ENCODE measurements at regions not wholly inside any gene's neighbourhood (a gene's known extent, or its start where the extent isn't known, plus 50 kb on each side); places are given as distances from the start of the nearest gene placed in this dataset.
"Not testable (repeated sequence)": the region's sequence is repeated elsewhere in the genome, so short reads cannot be mapped to it uniquely, and the experiment has no call there.

GRCh38 chr1:181947441-181947840, 114.1 kb downstream of the ZNF648 start:
- DNase-seq, result no peak

- peak; percentile 84 for DNase-seq
These were observed 124.5 kb downstream of the ZNF648 start for GRCh38 chr1:181936768-181937581.

GRCh38 chr1:181936269-181936668, 125.2 kb downstream of the ZNF648 start:
- no peak for DNase-seq

- no peak for DNase-seq
These were observed 129.6 kb downstream of the ZNF648 start for GRCh38 chr1:181931873-181932272.

GRCh38 chr1:181930187-181930586, 131.3 kb downstream of the ZNF648 start:
- DNase-seq, result no peak

- no peak for DNase-seq
These were observed 134.8 kb downstream of the ZNF648 start for GRCh38 chr1:181926697-181927096.

GRCh38 chr1:181924034-181924433, 137.5 kb downstream of the ZNF648 start:
- DNase-seq, result not testable (repeated sequence)

- DNase-seq, result no peak
These were observed 142.0 kb downstream of the ZNF648 start for GRCh38 chr1:181919542-181919941.

GRCh38 chr1:181918880-181919525, 142.5 kb downstream of the ZNF648 start:
- no peak for DNase-seq

GRCh38 chr1:181911715-181912114, 149.8 kb downstream of the ZNF648 start:
- no peak for DNase-seq

- no peak for DNase-seq
These were observed 150.6 kb downstream of the ZNF648 start for GRCh38 chr1:181910905-181911304.

- no peak for DNase-seq
These were observed 152.5 kb downstream of the ZNF648 start for GRCh38 chr1:181909010-181909409.

- no peak for DNase-seq
These were observed 154.9 kb downstream of the ZNF648 start for GRCh38 chr1:181906631-181907030.

- DNase-seq, result no peak
These were observed 155.4 kb downstream of the ZNF648 start for GRCh38 chr1:181905944-181906597.

GRCh38 chr1:181898773-181899172, 162.7 kb downstream of the ZNF648 start:
- no peak for DNase-seq

- no peak for DNase-seq
These were observed 164.7 kb downstream of the ZNF648 start for GRCh38 chr1:181896824-181897223.

- DNase-seq, result no peak
These were observed 167.1 kb downstream of the ZNF648 start for GRCh38 chr1:181894439-181894859.

GRCh38 chr1:181893937-181894336, 167.6 kb downstream of the ZNF648 start:
- no peak for DNase-seq

GRCh38 chr1:181893150-181893549, 168.4 kb downstream of the ZNF648 start:
- DNase-seq, result not testable (repeated sequence)

GRCh38 chr1:181872562-181872961, 188.9 kb downstream of the ZNF648 start:
- DNase-seq, result no peak

GRCh38 chr1:181863736-181864135, 197.8 kb downstream of the ZNF648 start:
- no peak for DNase-seq

- no peak for DNase-seq
These were observed 198.5 kb downstream of the ZNF648 start for GRCh38 chr1:181863006-181863405.

GRCh38 chr1:181858135-181858534, 203.4 kb downstream of the ZNF648 start:
- no peak for DNase-seq
